ENCODE measurements at regions not wholly inside any gene's neighbourhood (a gene's known extent, or its start where the extent isn't known, plus 50 kb on each side); places are given as distances from the start of the nearest gene placed in this dataset.

DNA sequence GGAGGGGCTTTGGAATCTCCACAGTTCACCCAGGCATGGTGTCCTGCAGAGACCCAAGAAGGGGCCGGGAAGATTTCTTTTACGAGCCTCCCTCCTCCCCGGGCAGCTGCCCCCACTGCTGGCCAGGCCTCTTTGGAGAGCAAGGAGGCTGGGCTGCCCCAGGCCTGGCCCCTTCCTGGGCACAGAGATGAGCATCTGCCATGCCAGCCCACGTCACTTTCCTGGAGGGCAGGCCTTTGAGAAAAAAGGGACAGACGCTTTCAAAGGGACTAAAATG lies 60.5 kb upstream of the FGF3 start:
- Histone ChIP-seq H3K9me3 (ENCODE audit: control insufficient read depth, low read length) (peaks cover 10% of the 10 kb centered on the region), H3K4me3 (ENCODE audit: low read length) (no peak overlapping the region), H3K36me3 (ENCODE audit: control insufficient read depth, insufficient read depth, low read length, severe bottlenecking) (no peaks in the 10 kb centered on the region), H3K4me1 (ENCODE audit: control insufficient read depth, insufficient read depth, low read length) (no peaks in the 10 kb centered on the region), H3K27me3 (replicated peaks; ENCODE audit: control insufficient read depth, insufficient read depth, low read length) (peaks cover 79% of the 10 kb centered on the region), H3K9ac (ENCODE audit: low read length) (no peak overlapping the region)
- DNase-seq (ENCODE audit: low read depth), result no peak

DNA sequence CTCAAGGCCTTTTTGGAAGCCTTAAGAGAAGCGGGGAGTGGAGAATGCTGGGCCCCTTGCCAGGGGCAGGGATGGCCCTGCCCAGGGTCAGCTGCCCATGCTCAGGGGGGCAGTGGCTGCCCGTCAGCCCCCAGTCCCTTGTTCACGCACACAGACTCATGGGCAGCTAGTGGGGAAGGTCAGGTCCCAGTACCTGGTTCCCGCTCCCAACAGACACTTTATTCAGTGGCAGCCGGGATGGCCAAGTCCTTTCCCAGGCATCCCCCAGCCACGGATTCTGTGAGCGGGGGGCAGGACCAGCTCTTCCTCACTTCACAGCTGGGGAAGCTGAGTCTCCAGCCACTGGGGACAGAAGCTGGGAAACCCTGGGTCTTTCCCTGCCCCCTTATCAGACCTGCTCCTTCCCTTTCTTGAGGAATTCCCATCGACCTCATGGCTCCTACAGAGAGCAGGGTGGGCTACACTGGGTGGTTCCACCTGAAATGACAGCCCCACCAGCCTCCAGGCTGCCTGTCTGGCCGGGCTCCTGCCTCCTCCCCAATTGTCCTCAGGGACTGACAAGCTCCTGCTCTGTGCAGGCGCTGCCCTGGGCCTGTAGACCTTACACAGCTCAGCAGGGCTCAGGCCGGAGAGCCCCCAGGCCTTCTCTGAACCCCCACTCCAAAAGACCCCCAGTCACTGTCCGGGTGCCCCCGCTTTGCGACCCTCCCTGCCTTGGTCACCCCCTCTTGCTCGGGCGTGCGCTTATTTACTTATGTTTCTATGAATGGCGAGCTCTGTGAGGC lies 61.0 kb upstream of the FGF3 start:
- Histone ChIP-seq H3K4me1 (ENCODE audit: control insufficient read depth, insufficient read depth, low read length) (no peaks in the 10 kb centered on the region), H3K9me3 (ENCODE audit: control insufficient read depth, low read length) (peaks cover 10% of the 10 kb centered on the region), H3K36me3 (ENCODE audit: control insufficient read depth, insufficient read depth, low read length, severe bottlenecking) (no peaks in the 10 kb centered on the region), H3K27me3 (replicated peaks; ENCODE audit: control insufficient read depth, insufficient read depth, low read length) (peaks cover 75% of the 10 kb centered on the region), H3K9ac (ENCODE audit: low read length) (no peak overlapping the region), H3K4me3 (ENCODE audit: low read length) (no peak overlapping the region)
- no peak for DNase-seq (ENCODE audit: low read depth)

- Histone ChIP-seq H3K36me3 (ENCODE audit: control insufficient read depth, insufficient read depth, low read length, severe bottlenecking) (no peaks in the 10 kb centered on the region), H3K4me3 (ENCODE audit: low read length) (no peak overlapping the region), H3K9ac (ENCODE audit: low read length) (no peak overlapping the region), H3K27me3 (replicated peaks; ENCODE audit: control insufficient read depth, insufficient read depth, low read length) (peaks cover 69% of the 10 kb centered on the region), H3K9me3 (ENCODE audit: control insufficient read depth, low read length) (peaks cover 9% of the 10 kb centered on the region), H3K4me1 (ENCODE audit: control insufficient read depth, insufficient read depth, low read length) (no peaks in the 10 kb centered on the region)
- no peak for DNase-seq (ENCODE audit: low read depth)
These were observed 61.7 kb upstream of the FGF3 start for GRCh38 chr11:69880826-69881445.

DNA sequence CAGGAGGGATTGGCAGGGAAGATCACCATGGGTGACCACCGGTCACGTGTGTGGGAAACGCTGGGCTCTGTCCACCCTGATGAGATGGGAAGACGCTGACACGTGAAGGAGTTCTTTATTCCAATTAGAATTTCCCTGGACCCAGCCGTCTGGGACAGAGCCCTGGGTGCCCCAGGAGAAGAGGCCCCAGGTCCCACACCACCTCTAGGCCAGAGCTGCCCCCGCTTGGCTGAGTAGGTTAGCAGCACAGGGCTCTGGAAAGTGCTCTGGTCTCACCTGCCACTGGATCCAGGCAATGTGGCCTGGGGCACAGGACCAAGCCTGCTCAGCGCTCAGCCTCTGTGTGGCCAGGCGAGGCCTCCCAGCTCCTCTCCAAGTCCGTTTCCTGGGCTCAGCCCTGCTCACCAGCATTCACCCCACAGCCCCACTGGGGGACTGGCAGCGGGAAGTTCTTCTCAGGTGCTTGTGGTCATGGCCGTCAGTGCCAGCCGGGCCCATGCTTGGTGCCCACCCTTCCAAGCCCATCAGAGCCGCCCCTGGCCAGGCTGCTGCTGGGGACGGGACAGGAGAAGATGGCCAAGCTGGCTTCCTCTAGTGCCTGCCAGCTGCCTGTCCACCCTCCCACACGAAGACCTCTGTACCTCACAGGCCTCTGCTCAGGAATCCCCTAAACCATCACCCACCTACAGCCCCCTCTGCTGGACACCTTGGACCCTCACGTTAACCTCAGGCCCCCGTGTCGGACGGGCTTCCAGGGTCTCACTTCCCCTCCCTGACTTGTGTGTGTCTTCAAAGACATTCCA lies 62.5 kb upstream of the FGF3 start:
- DNase-seq (ENCODE audit: low read depth), result no peak
- H3K27me3 ChIP-seq (replicated peaks; ENCODE audit: control insufficient read depth, insufficient read depth, low read length), result peaks cover 62% of the 10 kb centered on the region
- H3K9ac ChIP-seq (ENCODE audit: low read length), result no peak overlapping the region
- no peak overlapping the region for H3K4me3 ChIP-seq (ENCODE audit: low read length)
- no peaks in the 10 kb centered on the region for H3K4me1 ChIP-seq (ENCODE audit: control insufficient read depth, insufficient read depth, low read length)
- H3K9me3 ChIP-seq (ENCODE audit: control insufficient read depth, low read length), result peaks cover 2% of the 10 kb centered on the region
- H3K36me3 ChIP-seq (ENCODE audit: control insufficient read depth, insufficient read depth, low read length, severe bottlenecking), result no peaks in the 10 kb centered on the region

GRCh38 chr11:69882270-69882608 lies 63.0 kb upstream of the FGF3 start:
- Histone ChIP-seq H3K9ac (ENCODE audit: low read length) (no peak overlapping the region), H3K36me3 (ENCODE audit: control insufficient read depth, insufficient read depth, low read length, severe bottlenecking) (no peaks in the 10 kb centered on the region), H3K4me3 (ENCODE audit: low read length) (no peak overlapping the region), H3K27me3 (replicated peaks; ENCODE audit: control insufficient read depth, insufficient read depth, low read length) (peaks cover 61% of the 10 kb centered on the region), H3K9me3 (ENCODE audit: control insufficient read depth, low read length) (peaks cover 2% of the 10 kb centered on the region), H3K4me1 (ENCODE audit: control insufficient read depth, insufficient read depth, low read length) (no peaks in the 10 kb centered on the region)
- DNase-seq (ENCODE audit: low read depth), result no peak

GRCh38 chr11:69883292-69884255 lies 64.4 kb upstream of the FGF3 start:
- no peak for DNase-seq (ENCODE audit: low read depth)
- H3K4me1 ChIP-seq (ENCODE audit: control insufficient read depth, insufficient read depth, low read length), result no peaks in the 10 kb centered on the region
- peaks cover 2% of the 10 kb centered on the region for H3K9me3 ChIP-seq (ENCODE audit: control insufficient read depth, low read length)
- H3K9ac ChIP-seq (ENCODE audit: low read length), result no peak overlapping the region
- no peaks in the 10 kb centered on the region for H3K36me3 ChIP-seq (ENCODE audit: control insufficient read depth, insufficient read depth, low read length, severe bottlenecking)
- no peak overlapping the region for H3K4me3 ChIP-seq (ENCODE audit: low read length)
- H3K27me3 ChIP-seq (replicated peaks; ENCODE audit: control insufficient read depth, insufficient read depth, low read length), result peaks cover 51% of the 10 kb centered on the region

DNA sequence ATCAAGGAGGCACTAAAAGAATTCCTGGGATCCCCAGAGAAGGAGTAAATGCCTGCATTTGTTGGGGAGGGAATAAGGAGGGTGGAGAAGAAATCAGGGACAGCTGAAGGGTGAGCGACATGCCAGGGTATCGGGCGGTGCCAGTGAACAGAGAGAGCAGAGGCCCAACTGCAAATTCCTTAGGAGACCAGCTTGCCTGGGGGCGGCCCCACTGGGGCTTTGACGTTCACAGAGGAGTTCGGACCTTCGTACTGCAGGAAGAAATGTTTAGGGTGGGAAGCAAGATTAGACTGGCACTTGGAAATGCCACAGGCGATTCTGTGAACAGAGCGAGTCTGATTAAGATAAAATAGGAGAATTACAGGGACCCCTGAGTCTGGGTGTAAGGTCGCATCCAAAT lies 65.1 kb upstream of the FGF3 start:
- Histone ChIP-seq H3K4me1 (ENCODE audit: control insufficient read depth, insufficient read depth, low read length) (no peaks in the 10 kb centered on the region), H3K4me3 (ENCODE audit: low read length) (no peak overlapping the region), H3K36me3 (ENCODE audit: control insufficient read depth, insufficient read depth, low read length, severe bottlenecking) (no peaks in the 10 kb centered on the region), H3K9ac (ENCODE audit: low read length) (no peak overlapping the region), H3K27me3 (replicated peaks; ENCODE audit: control insufficient read depth, insufficient read depth, low read length) (peaks cover 54% of the 10 kb centered on the region), H3K9me3 (ENCODE audit: control insufficient read depth, low read length) (peaks cover 2% of the 10 kb centered on the region)
- no peak for DNase-seq (ENCODE audit: low read depth)

DNA sequence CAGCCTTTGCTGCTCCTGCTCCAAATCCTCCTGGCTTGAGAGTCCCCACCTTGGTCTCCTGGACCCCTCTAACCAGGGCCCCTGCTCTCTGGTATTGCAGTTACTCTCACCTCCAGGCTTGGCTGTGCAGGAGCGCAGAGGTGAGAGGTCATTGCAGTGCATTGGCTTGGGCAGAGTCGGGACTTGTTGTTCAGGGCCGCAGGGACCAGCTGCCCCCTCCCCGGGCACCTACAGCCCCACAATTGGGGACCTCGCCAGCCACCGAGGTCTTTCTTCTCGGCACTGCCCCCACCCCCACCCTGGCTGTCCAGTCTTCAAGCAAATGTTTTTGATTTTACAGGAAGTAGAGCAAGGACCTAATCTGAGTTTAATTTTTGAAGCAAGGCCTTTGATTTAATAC lies 65.5 kb upstream of the FGF3 start:
- Histone ChIP-seq H3K4me1 (ENCODE audit: control insufficient read depth, insufficient read depth, low read length) (no peaks in the 10 kb centered on the region), H3K4me3 (ENCODE audit: low read length) (no peak overlapping the region), H3K27me3 (replicated peaks; ENCODE audit: control insufficient read depth, insufficient read depth, low read length) (peaks cover 56% of the 10 kb centered on the region), H3K9ac (ENCODE audit: low read length) (no peak overlapping the region), H3K36me3 (ENCODE audit: control insufficient read depth, insufficient read depth, low read length, severe bottlenecking) (no peaks in the 10 kb centered on the region), H3K9me3 (ENCODE audit: control insufficient read depth, low read length) (peaks cover 2% of the 10 kb centered on the region)
- no peak for DNase-seq (ENCODE audit: low read depth)

DNA sequence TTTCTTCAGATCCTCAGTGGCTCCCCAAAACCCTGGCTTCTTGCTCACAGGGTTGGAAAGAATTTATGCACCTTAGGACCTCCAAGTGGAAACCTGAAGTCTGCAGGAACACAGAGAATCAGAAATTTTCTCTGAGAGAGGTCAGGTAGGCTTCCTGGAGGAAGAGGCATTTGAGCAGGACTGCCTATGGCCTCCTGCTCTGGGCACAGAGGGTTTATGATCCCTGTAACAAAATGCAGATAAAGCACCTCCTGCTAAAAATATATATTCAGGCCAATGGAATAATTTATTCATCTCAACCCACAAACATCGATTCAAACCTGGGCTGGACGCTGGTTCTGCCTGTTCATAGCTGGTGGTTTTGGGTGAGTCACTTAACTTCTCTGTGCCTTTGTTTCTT lies 68.1 kb upstream of the FGF3 start:
- H3K27me3 ChIP-seq (replicated peaks; ENCODE audit: control insufficient read depth, insufficient read depth, low read length), result peaks cover 62% of the 10 kb centered on the region
- no peak overlapping the region for H3K9ac ChIP-seq (ENCODE audit: low read length)
- no peaks in the 10 kb centered on the region for H3K36me3 ChIP-seq (ENCODE audit: control insufficient read depth, insufficient read depth, low read length, severe bottlenecking)

GRCh38 chr11:69887841-69888427 lies 68.7 kb upstream of the FGF3 start:
- Histone ChIP-seq H3K9me3 (ENCODE audit: control insufficient read depth, low read length) (no peaks in the 10 kb centered on the region), H3K36me3 (ENCODE audit: control insufficient read depth, insufficient read depth, low read length, severe bottlenecking) (no peaks in the 10 kb centered on the region), H3K4me1 (ENCODE audit: control insufficient read depth, insufficient read depth, low read length) (no peaks in the 10 kb centered on the region), H3K27me3 (replicated peaks; ENCODE audit: control insufficient read depth, insufficient read depth, low read length) (peaks cover 62% of the 10 kb centered on the region), H3K9ac (ENCODE audit: low read length) (no peak overlapping the region), H3K4me3 (ENCODE audit: low read length) (no peak overlapping the region)
- DNase-seq (ENCODE audit: low read depth), result no peak

More for the DNA sequence above, 68.1 kb upstream of the FGF3 start:
- no peak for DNase-seq (ENCODE audit: low read depth)
- Histone ChIP-seq H3K9me3 (ENCODE audit: control insufficient read depth, low read length) (peaks cover under 1% of the 10 kb centered on the region), H3K4me1 (ENCODE audit: control insufficient read depth, insufficient read depth, low read length) (no peaks in the 10 kb centered on the region), H3K4me3 (ENCODE audit: low read length) (no peak overlapping the region)

Data from adipocyte (in vitro differentiated cells).